Inferior parietal cortex (tissue), 1 donor: ENCODE measurements at regions not wholly inside any gene's neighbourhood (a gene's known extent, or its start where the extent isn't known, plus 50 kb on each side); places are given as distances from the start of the nearest gene placed in this dataset.

ENCODE experiments used
- DNase-seq: peaks from one replicate; pipeline ENCODE4 v3.0.0-alpha.2; 2016; ENCODE audit errors: extremely low spot score

DNA sequence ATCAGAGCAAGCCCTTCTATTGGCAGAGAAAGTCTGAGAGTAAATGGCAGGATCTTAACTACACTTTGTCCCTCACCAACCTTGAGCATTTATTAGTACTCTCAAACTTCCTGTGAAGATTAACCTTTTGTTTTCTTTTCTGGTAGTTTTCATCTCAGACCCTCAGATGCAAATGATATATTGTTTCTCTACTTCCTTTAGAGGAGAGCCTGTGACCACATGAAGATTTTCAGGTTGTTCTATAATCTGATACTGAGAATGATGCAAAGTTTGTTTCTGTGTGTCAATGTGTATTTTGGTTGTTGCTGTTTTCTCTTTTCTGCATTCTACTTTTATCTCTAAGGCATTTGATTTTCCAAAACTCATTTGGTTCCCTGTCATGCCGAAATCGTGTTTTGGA, 165.8 kb upstream of the CYSLTR1 start:
- no peak for DNase-seq

DNA sequence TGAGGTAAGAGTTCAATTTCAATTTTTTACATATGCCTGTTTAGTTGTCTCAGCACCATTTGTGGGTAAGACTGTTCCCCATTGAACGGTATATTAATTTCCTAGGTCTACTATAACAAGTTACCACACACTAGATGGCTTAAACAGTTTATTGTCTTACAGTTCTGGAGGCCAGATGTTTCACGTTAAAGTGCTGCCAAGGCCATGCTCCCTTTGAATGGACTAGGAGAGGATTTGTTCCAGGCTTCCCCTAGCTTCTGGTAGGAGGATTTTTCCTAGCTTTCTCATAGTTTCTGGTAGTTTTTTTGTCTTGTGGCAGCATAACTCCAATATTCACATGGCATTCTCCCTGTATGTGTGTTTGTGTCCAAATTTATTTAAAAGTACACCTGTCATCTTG, 149.3 kb upstream of the CYSLTR1 start:
- DNase-seq, result no peak

DNA sequence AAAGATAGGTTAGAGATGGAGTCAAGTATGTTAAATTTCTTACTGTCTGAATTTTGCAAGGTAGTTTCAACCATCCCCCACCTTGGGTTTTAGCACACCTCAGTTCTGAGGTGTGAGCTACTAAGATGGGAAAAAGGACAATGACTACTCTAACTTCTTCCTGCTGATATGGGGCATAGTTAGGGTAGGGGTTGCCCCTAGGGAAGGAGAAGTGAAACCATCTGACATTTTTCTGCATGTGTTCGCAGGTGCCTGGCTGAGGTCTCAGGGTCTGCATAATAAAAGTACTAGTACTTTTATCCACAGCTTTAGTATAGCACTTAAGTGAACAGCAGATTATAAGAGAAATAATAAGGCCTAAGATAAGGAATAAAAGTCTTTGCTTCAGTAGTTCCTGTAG, 129.5 kb upstream of the CYSLTR1 start:
- no peak for DNase-seq

DNA sequence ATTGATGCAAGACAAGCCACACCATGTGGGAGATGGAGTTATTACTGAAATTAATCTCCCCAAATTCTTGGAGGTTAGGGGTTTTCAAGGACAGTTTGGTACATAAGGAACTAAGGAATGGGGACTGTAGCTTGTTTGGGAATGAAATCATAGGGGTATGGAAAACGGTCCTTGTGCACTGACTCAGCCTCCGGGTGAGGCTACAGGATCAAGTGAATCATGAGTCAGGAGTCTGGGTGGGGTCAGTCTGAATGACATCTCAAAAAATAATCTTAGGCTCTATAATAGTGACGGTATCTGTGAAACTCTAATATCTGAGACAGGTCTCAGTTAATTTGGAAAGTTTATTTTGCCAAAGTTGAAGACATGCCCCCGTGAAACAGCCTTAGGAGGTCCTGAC, 128.5 kb upstream of the CYSLTR1 start:
- no peak for DNase-seq

DNA sequence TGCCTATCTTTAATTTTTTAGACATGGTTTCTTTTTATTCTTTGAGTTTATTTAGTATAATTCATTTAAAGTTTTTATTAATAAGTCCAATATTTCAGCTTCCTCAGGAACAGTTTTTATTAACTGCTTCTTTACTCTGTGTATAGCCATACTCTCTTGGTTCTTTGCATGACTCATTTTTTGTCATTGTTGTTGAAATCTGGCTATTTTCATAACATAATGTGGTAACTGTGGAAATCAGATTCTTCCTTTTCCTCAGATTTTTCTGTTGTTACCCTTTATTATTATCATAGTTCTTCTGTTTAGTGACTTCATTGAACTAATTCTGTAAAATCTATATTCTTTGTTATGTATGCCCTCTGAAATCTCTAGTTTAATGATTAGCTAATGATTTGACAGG, 124.9 kb upstream of the CYSLTR1 start:
- DNase-seq, result no peak

DNA sequence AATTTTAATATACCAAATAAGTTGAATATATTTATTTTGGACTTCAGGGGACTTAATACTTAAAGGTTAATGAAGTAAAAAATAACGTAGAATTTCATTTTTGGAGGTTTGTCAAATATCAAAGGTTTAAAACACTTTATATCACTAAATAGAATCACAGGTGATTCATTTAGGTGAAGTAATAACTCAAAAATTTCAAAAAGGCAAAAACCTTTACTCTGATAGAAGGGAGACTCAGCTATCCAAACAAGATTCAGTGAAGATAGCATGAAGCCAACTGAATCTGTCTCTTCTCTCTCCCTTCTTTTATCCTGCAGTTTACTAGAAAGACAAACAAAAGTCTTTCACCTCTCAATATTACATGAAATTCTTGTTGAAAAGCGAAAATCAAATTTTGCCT, 110.2 kb upstream of the CYSLTR1 start:
- DNase-seq, result no peak

DNA sequence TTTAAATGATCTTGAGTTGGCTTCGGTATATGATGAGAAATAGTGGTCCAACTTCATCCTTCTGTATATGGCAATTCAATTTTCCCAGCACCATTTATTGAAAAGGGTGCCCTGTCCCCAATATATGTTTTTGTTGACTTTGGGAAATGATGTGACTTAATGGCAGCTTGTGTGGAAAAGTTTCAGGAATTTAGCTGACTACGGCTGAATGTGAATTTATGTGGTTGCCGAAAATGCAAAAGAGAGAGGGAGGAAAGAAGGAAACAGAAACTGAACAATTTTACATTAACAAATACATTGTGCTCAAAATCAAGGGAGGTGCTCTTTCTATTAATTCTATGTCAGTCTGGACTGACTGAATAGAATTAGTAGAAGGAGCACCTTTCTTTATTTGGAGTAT, 101.8 kb upstream of the CYSLTR1 start:
- DNase-seq, result no peak

DNA sequence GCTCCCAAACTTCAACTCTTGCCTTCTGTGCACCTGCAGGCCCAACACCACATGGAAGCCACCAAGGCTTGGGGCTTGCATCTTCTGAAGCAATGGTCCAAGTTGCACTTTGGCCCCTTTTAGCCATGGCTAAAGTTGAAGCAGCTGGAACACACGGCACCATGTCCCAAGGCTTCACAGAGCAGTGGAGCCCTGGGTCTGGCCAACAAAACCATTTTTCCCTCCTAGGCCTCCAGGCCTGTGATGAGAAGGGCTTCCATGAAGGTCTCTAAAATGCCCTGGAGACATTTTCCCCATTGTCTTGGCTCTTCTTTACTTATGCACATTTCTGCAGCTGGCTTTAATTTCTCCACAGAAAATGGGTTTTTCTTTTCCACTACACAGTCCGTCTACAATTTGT, 61.3 kb upstream of the CYSLTR1 start:
- no peak for DNase-seq

DNA sequence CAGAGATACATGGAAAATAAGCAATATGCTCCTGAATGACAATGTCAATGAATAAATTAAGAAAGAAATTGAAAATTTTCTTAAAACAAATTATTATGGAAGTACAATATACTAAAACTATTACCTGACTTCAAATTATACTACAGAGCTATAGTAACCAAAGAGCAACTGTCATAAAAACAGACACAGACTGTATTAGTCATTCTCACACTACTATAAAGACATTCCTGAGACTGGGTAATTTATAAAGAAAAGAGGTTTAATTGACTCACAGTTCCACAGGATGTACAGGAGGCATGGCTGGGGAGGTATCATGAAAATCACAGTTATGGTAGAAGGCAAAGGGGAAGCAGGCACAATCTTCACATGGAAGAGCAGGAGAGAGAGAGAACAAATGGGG, 60.0 kb upstream of the CYSLTR1 start:
- DNase-seq, result no peak

DNA sequence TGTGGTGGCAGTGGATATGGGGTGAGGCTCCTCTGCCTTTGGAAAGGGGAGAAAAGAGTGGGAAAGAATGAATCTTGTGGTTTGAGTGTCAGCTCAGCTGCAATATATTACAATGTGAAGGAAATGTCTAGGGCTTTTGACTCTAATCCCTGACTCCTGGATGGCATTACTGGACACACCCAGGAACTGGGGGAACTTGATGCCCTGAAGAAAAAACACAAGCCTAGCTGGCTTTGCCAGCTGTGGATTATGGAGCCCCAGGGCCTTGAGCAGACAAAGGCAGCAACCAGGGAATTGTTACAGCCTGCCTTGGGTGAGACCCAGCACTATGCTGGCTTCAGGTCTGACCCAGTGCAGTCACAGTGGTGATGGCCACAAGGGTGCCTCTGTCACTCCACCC, 57.1 kb upstream of the CYSLTR1 start:
- DNase-seq, result no peak

DNA sequence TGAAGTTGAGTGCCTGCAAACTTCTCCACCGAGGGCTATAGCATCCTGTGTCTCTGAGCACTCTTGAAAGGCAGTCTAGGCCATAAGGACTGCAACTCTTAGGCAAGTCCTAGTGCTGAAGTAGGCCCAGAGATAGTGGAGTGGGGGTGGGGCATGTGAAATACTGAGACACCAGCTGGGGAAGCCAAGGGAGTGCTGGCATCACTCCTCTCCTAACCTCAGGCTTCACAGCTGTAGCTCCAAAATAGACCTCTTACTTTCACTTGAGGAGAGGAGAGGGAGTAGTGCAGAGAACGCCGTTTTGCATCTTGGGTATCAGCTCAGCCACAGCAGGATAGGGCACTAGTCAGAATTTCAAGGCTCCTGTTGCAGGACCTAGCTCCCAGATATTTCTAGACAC, 56.2 kb upstream of the CYSLTR1 start:
- DNase-seq, result no peak

DNA sequence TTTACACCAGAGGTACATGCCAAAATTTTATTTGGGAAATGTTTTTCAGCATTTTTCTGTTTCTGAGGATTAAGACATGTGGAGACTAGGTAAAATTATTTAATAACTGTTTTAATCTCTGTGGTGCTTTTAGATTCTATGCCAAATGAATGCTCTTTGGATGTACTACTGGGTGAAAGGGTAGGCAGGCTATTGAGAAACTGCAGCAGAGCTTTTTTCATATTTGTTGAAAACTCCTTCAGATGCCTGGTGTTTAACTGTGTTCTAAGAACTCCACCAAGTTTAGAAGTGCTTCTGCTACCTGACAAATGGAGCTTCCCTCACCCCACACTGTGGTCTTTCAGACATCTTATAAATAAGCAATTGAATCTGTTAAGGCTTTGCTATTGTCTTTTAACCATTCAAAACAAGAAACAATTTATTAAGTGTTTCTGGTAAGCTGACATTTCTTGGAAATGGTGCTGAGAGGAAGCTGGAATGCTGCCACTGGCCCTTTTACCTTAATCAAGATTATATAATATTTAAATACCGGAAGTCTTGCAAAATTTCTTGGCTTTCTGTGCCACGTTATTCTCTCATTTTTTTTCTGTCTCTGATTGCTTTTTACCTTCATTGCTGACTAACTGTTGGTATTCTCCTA, 51.2 kb upstream of the CYSLTR1 start:
- no peak for DNase-seq
